HepG2 (cell line): ENCODE measurements at regions not wholly inside any gene's neighbourhood (a gene's known extent, or its start where the extent isn't known, plus 50 kb on each side); places are given as distances from the start of the nearest gene placed in this dataset.

ENCODE experiments used
- ATAC-seq: fragments of 200-7000 bp; cut with Tn5 transposase; 3 replicates; pipeline ENCODE4 v1.9.1; 2020; ENCODE audit warnings: mild to moderate bottlenecking, moderate library complexity
- BruUV-seq: library from RNA; stranded (reverse); fragments of 400-500 nt; replicated peaks from 2 replicates; lab custom pipeline; 2021; lab: Mats Ljungman, UMichigan
- CTCF ChIA-PET: fragments of 300-600 bp; formaldehyde crosslinking; extraction: SDS; loops from one replicate; lab custom pipeline; 2021; ENCODE audit warnings: low total read pairs, inconsistent platforms, low intra/inter-chr PET ratio; lab: Yijun Ruan, JAX
- POLR2A ChIA-PET: fragments of 350-600 bp; sonication (Branson Sonifier 250); formaldehyde crosslinking; loops from one replicate; lab custom pipeline; 2020; ENCODE audit warnings: antibody characterized with exemption, inconsistent platforms; lab: Yijun Ruan, JAX
- DNase-seq: peaks from one replicate; pipeline ENCODE4 v3.0.0-alpha.2; 2015; ENCODE audit warnings: low spot score
- FAIRE-seq: peaks from 3 replicates; lab custom pipeline; 2011; peaks lifted over from hg19 to GRCh38; lab: Jason Lieb, UNC
- H2AFZ ChIP-seq: one replicate; pipeline ENCODE4 v1.6.1; 2011; ENCODE audit warnings: low read length, inconsistent platforms
- H3K27ac ChIP-seq: fragments of 300-600 bp; 3 replicates; pipeline ENCODE4 v1.8.0; 2011; ENCODE audit warnings: mixed run types, mild to moderate bottlenecking, mixed read lengths, low read length, inconsistent platforms; ENCODE audit not compliant: insufficient read depth; ENCODE audit errors: extremely low read length
- H3K27me3 ChIP-seq, 2 experiments: fragments of 200-600 bp in 1 of 2; 2 replicates in 1 of 2; 3 replicates in 1 of 2; pipeline versions ENCODE4 v1.6.0 to v1.8.0; 2011; ENCODE audit warnings: low read length in 2 of 2, mild to moderate bottlenecking in 2 of 2, moderate library complexity in 2 of 2, inconsistent platforms in 1 of 2; ENCODE audit not compliant: insufficient read depth in 2 of 2, control insufficient read depth in 1 of 2
- H3K36me3 ChIP-seq, 2 experiments: fragments of 200-600 bp in 1 of 2; replicated peaks in 1 of 2; 2 replicates in 1 of 2; 3 replicates in 1 of 2; pipeline versions ENCODE4 v1.5.1 to v1.8.0; 2011; ENCODE audit warnings: low read length in 2 of 2, inconsistent platforms in 1 of 2; ENCODE audit not compliant: insufficient read depth in 2 of 2, control insufficient read depth in 1 of 2
- H3K4me1 ChIP-seq: 2 replicates; pipeline ENCODE4 v1.5.1; 2012; ENCODE audit warnings: low read length, inconsistent platforms; ENCODE audit not compliant: insufficient read depth
- H3K4me2 ChIP-seq: 2 replicates; pipeline ENCODE4 v1.6.0; 2011; ENCODE audit warnings: low read depth, low read length, inconsistent platforms
- H3K4me3 ChIP-seq, 3 experiments: fragments of 200-600 bp in 1 of 3; sonication (generic), shearing (Covaris generic) in 1 of 3; replicated peaks in 1 of 3; 2 replicates each; pipeline ENCODE4 v1.5.1; 2011 to 2016; ENCODE audit warnings: low read length in 3 of 3, inconsistent platforms in 2 of 3, low read depth in 2 of 3, mild to moderate bottlenecking in 2 of 3, control low read depth in 1 of 3, mixed read lengths in 1 of 3; ENCODE audit not compliant: insufficient read depth in 1 of 3
- H3K79me2 ChIP-seq: one replicate; pipeline ENCODE4 v1.6.1; 2011; ENCODE audit warnings: low read length, inconsistent platforms; ENCODE audit not compliant: insufficient read depth
- H3K9ac ChIP-seq: 2 replicates; pipeline ENCODE4 v1.6.0; 2011; ENCODE audit warnings: mild to moderate bottlenecking, low read depth, low read length, inconsistent platforms; ENCODE audit not compliant: insufficient read depth
- H3K9me3 ChIP-seq: 2 replicates; pipeline ENCODE4 v1.5.1; 2012; ENCODE audit warnings: mild to moderate bottlenecking, low read length
- H4K20me1 ChIP-seq: 2 replicates; pipeline ENCODE4 v1.6.0; 2011; ENCODE audit warnings: inconsistent platforms, mild to moderate bottlenecking, low read length, moderate library complexity; ENCODE audit not compliant: insufficient read depth
- ATF7 ChIP-seq, 2 experiments: fragments of 450-650 bp in 1 of 2; sonication (generic) in 1 of 2; formaldehyde crosslinking in 1 of 2; IDR thresholded peaks; 2 replicates each; pipeline versions ENCODE4 v1.4.0 to v1.6.1; 2016 to 2020; ENCODE audit warnings: antibody characterized with exemption in 1 of 2, mild to moderate bottlenecking in 1 of 2, missing genetic modification reagents in 1 of 2
- PHF8 ChIP-seq: sonication (generic); formaldehyde crosslinking; IDR thresholded peaks from 2 replicates; pipeline ENCODE4 v1.5.0; 2020; ENCODE audit warnings: missing genetic modification reagents
- ZNF383 ChIP-seq: sonication (generic); formaldehyde crosslinking; IDR thresholded peaks from 2 replicates; pipeline ENCODE4 v1.4.0; 2020; ENCODE audit warnings: missing genetic modification reagents, mild to moderate bottlenecking, borderline replicate concordance
- WGBS: methylation state at CpG from one replicate; pipeline ENCODE4 v1.1.6; 2017; ENCODE audit warnings: low lambda C conversion rate; 5-methylcytosine and 5-hydroxymethylcytosine counted together
- in situ Hi-C: cut with HindIII; loops from 2 replicates; pipeline ENCODE4 v1.10.0; 2017; ENCODE audit warnings: low pct_unique_long_range_greater_than_20kb; ENCODE audit not compliant: extremely low pct_ligation_motif_present
- intact Hi-C: fragments of 100-400 bp; cut with micrococcal nuclease; formaldehyde crosslinking; loops from one replicate; pipeline ENCODE4 v1.10.0; 2022; ENCODE audit not compliant: unreplicated experiment

DNA sequence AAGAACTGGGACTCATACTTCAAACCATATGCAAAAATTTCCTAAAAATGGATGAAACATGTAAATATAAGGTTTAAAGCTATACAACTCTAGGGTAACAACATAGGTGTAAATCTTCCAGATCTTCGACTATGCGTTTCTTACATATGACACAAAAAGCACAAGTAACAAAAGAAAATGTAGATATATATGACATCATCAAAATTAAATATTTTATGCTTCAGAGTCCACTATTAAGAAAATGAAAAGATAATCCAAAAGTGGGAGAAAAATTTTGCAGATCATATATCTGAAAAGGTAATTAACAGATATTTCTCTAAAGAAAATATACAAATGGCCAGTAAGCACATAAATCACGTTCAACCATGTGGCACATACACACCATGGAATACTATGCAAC, 164.2 kb upstream of the ACTRT1 start:
- in situ Hi-C loops = no loop called here
- H3K4me1 ChIP-seq = no peaks in the 10 kb centered on the region
- CTCF ChIA-PET = no interaction called here

DNA sequence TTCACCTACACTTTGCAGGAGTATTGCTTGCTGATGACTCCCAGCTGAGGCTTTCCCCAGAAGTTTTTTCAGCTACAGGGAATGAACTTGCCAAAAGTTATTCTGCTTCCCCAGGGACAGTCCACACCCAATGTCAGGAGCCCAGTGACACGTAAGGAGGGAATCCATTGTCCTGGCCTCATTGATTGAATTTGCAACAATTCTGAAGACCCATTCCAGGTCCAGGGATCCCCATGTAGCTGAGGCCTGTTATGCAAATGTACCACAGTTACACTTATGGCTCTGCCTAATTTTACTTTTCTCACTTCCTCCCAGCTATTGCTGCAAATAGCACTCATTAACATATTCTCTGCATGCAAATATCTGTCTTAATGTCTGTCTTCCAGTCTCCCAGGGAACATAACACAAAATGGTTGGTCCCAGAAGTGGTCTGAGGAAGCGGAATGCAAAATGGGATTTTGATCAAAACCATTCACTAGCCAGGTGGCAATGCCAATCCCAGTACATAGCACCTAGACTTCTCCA, 113.7 kb upstream of the ACTRT1 start:
- Histone ChIP-seq H3K27ac (no peak overlapping the region), H3K79me2 (no peaks in the 10 kb centered on the region), H3K27me3 (no peaks in the 10 kb centered on the region), H3K9me3 (peaks cover 11% of the 10 kb centered on the region), H3K4me1 (no peaks in the 10 kb centered on the region), H3K4me2 (no peak overlapping the region), H2AFZ (no peak overlapping the region), H3K9ac (no peak overlapping the region), H3K4me3 (no peak overlapping the region), H4K20me1 (no peaks in the 10 kb centered on the region), H3K36me3 (no peaks in the 10 kb centered on the region)
- in situ Hi-C loops (no loop called here), intact Hi-C loops (no loop called here)
- CTCF ChIA-PET = no interaction called here
- DNase-seq (no peak), ATAC-seq (no peak), FAIRE-seq (no peak)
- BruUV-seq = no TSS peak
- WGBS = 0% methylated on average over 1 of the region's 2 CpGs
- POLR2A ChIA-PET = no interaction called here
- no peak for TF ChIP-seq ZNF383 (CRISPR knock-in tag)

More for the DNA sequence above, 164.2 kb upstream of the ACTRT1 start:
- Histone ChIP-seq H4K20me1 (no peaks in the 10 kb centered on the region), H3K4me2 (no peak overlapping the region), H3K36me3 (no peaks in the 10 kb centered on the region), H3K9me3 (no peaks in the 10 kb centered on the region), H3K4me3 (no peak overlapping the region), H3K9ac (no peak overlapping the region), H2AFZ (no peak overlapping the region), H3K27ac (no peak overlapping the region), H3K79me2 (no peaks in the 10 kb centered on the region), H3K27me3 (no peaks in the 10 kb centered on the region; a peak in 1 of 5 replicates)
- TF ChIP-seq ATF7 (IDR thresholded peaks at IDR 0.05) (peak; percentile 76), ATF7 (CRISPR knock-in tag; IDR thresholded peaks at IDR 0.05) (no peak), PHF8 (CRISPR knock-in tag) (no peak)
- ATAC-seq = no peak
- no peak for DNase-seq
- BruUV-seq = no TSS peak
- WGBS = 24% methylated on average over 3 of the region's 3 CpGs
- FAIRE-seq = no peak
- POLR2A ChIA-PET = no interaction called here
- intact Hi-C loops = no loop called here
